SH-SY5Y (cell line): ENCODE measurements at regions not wholly inside any gene's neighbourhood (a gene's known extent, or its start where the extent isn't known, plus 50 kb on each side); places are given as distances from the start of the nearest gene placed in this dataset.

Experiments used
- GATA2 ChIP-seq: IDR thresholded peaks from 2 replicates; pipeline ENCODE4 v1.6.1; 2011; ENCODE audit warnings: mild to moderate bottlenecking, low read depth, low read length
- GATA3 ChIP-seq: IDR thresholded peaks from 2 replicates; pipeline ENCODE4 v1.6.1; 2011; ENCODE audit warnings: low read depth, mild to moderate bottlenecking, low read length, moderate library complexity

DNA sequence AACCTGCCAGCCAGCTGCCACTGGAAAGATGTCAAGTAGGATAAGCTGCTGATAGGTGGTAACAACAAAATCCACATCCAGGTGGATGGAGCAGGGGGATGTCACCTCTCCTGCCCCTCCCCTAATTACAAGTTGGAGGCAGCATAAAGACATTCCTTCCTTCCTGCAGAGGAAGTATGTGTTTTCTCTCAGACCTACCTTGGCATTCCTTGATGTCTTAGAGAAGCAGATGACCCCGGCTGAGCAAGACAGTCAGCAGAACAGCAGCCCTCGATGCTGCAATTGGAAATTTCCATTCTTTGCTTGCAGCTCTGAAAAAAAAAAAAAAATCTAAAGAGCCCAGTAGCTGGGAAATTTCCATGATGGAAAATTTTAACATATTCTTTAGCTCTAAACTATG, 137.5 kb upstream of the MKLN1 start:
- no peak for TF ChIP-seq GATA2
- no peak for TF ChIP-seq GATA3
